Neural progenitor cell (in vitro differentiated cells): ENCODE measurements at regions not wholly inside any gene's neighbourhood (a gene's known extent, or its start where the extent isn't known, plus 50 kb on each side); places are given as distances from the start of the nearest gene placed in this dataset.
A peak's percentile ranks its signal among the peaks of the same experiment; 100 is the strongest.

Experiments used
- DNase-seq: peaks from one replicate; pipeline ENCODE4 v3.0.0-alpha.2; 2016; ENCODE audit warnings: low spot score
- H2AFZ ChIP-seq: fragments of 200-600 bp; sonication (generic); replicated peaks from 2 replicates; pipeline ENCODE4 v1.6.1; 2016; ENCODE audit warnings: antibody characterized with exemption
- H3F3A ChIP-seq: fragments of 200-600 bp; sonication (generic); 2 replicates; pipeline ENCODE4 v1.6.1; 2016; ENCODE audit warnings: antibody characterized with exemption, low read depth
- H3K27ac ChIP-seq: fragments of 200-600 bp; sonication (generic); 2 replicates; pipeline ENCODE4 v1.5.1; 2016; ENCODE audit warnings: mild to moderate bottlenecking
- H3K27me3 ChIP-seq: fragments of 200-600 bp; sonication (generic); 2 replicates; pipeline ENCODE4 v1.6.1; 2016; ENCODE audit warnings: mild to moderate bottlenecking, moderate library complexity
- H3K36me3 ChIP-seq: fragments of 200-600 bp; sonication (generic); 2 replicates; pipeline ENCODE4 v1.5.1; 2016
- H3K4me1 ChIP-seq: fragments of 200-600 bp; sonication (generic); 2 replicates; pipeline ENCODE4 v1.6.1; 2016; ENCODE audit warnings: mixed run types
- H3K4me2 ChIP-seq: fragments of 200-600 bp; sonication (generic); 2 replicates; pipeline ENCODE4 v1.6.1; 2016
- H3K4me3 ChIP-seq: fragments of 200-600 bp; sonication (generic); 2 replicates; pipeline ENCODE4 v1.5.1; 2016
- H3K79me2 ChIP-seq: fragments of 200-600 bp; sonication (generic); 2 replicates; pipeline ENCODE4 v1.6.1; 2016; ENCODE audit warnings: low read depth
- H3K9ac ChIP-seq: fragments of 200-600 bp; sonication (generic); 2 replicates; pipeline ENCODE4 v1.6.1; 2016
- H3K9me3 ChIP-seq: fragments of 200-600 bp; sonication (generic); 2 replicates; pipeline ENCODE4 v1.5.1; 2016; ENCODE audit warnings: low read depth
- H4K20me1 ChIP-seq: fragments of 200-600 bp; sonication (generic); 2 replicates; pipeline ENCODE4 v1.6.1; 2016; ENCODE audit warnings: low read depth
- H3K27ac Mint-ChIP-seq: 3 replicates; pipeline ENCODE4 v1.8.0; 2021; ENCODE audit warnings: mixed read lengths
- H3K27me3 Mint-ChIP-seq: 2 replicates; pipeline ENCODE4 v1.8.0; 2022; ENCODE audit warnings: low read depth, mild to moderate bottlenecking, inconsistent platforms, moderate library complexity, mixed read lengths; ENCODE audit not compliant: insufficient read depth
- H3K36me3 Mint-ChIP-seq: 3 replicates; pipeline ENCODE4 v1.8.0; 2021; ENCODE audit warnings: mixed read lengths
- H3K4me1 Mint-ChIP-seq: 3 replicates; pipeline ENCODE4 v1.8.0; 2021; ENCODE audit warnings: mixed read lengths
- H3K4me3 Mint-ChIP-seq: 3 replicates; pipeline ENCODE4 v1.8.0; 2021; ENCODE audit warnings: mild to moderate bottlenecking, moderate library complexity, mixed read lengths
- H3K9me3 Mint-ChIP-seq: 3 replicates; pipeline ENCODE4 v1.8.0; 2020; ENCODE audit warnings: mixed read lengths
- EZH2 ChIP-seq: fragments of 200-600 bp; sonication (generic); IDR thresholded peaks from 2 replicates; pipeline ENCODE4 v1.6.1; 2017; ENCODE audit warnings: antibody characterized with exemption, mild to moderate bottlenecking, moderate library complexity
- EZH2phosphoT487 ChIP-seq: fragments of 200-600 bp; sonication (generic); IDR thresholded peaks from 2 replicates; pipeline ENCODE4 v1.6.1; 2017; ENCODE audit warnings: antibody characterized with exemption
- TF ChIP-seq, protein P1 (sequence below): fragments of 200-600 bp; sonication (generic); IDR thresholded peaks from 2 replicates; pipeline ENCODE4 v1.5.1; 2017; ENCODE audit warnings: antibody characterized with exemption, mild to moderate bottlenecking

DNA sequence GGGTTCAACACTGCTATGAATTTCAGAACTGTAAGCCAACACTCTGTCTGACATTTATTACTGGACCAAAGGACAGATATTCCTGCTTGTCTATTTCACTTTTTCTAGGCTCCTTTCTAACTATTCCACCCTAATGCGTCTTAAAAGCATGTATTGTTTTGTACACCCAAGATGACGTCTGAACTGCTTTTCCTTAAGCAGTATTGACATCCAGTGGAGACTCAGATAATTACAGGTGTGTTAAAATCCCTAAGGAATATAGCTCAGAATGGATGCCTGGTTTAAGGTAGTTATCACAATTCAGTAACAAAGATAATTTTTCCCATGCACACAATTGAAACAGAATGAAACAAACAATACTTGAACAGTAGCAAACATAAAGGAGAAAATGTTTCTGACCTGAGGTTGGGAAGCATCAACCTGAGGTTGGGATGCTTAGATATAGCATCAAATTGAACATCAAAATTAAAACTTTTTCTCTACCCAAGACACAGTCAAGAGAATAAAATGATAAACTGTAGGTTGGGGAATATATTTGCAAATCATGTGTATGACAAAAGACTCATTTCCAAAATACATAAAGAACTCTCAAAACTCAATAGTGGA, 93.7 kb upstream of the PTPRR start:
- no peak overlapping the region for H3K4me3 Mint-ChIP-seq

DNA sequence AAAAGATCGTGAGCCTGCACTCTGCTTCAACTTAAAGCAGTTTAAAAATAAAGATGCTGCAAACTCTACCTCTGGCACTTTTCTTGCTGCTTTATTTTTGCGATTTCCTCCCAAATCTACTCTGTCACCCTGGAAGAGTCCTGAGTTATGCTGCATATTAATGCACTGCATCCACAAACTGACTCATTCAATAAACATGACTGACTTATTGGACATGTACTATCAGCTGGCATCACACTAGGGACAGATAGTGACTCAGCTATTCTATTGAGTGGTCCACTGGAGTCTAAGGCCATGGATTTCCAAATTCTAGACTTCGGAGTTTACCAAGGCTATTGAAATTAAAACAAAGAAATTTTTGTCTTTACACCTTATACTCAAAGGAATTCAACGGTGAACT, 90.7 kb upstream of the PTPRR start:
- Mint-ChIP-seq H3K27ac (no peak overlapping the region), H3K36me3 (no peaks in the 10 kb centered on the region), H3K4me3 (no peak overlapping the region), H3K9me3 (no peaks in the 10 kb centered on the region), H3K27me3 (no peaks in the 10 kb centered on the region), H3K4me1 (peaks cover 22% of the 10 kb centered on the region)
- no peaks in the 10 kb centered on the region for H3F3A ChIP-seq
- H3K27me3 ChIP-seq: no peaks in the 10 kb centered on the region
- H3K4me3 ChIP-seq: no peak overlapping the region
- no peaks in the 10 kb centered on the region for H3K9me3 ChIP-seq
- TF ChIP-seq, protein P1, sequence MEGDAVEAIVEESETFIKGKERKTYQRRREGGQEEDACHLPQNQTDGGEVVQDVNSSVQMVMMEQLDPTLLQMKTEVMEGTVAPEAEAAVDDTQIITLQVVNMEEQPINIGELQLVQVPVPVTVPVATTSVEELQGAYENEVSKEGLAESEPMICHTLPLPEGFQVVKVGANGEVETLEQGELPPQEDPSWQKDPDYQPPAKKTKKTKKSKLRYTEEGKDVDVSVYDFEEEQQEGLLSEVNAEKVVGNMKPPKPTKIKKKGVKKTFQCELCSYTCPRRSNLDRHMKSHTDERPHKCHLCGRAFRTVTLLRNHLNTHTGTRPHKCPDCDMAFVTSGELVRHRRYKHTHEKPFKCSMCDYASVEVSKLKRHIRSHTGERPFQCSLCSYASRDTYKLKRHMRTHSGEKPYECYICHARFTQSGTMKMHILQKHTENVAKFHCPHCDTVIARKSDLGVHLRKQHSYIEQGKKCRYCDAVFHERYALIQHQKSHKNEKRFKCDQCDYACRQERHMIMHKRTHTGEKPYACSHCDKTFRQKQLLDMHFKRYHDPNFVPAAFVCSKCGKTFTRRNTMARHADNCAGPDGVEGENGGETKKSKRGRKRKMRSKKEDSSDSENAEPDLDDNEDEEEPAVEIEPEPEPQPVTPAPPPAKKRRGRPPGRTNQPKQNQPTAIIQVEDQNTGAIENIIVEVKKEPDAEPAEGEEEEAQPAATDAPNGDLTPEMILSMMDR: no peak
- no peak for TF ChIP-seq EZH2phosphoT487
- DNase-seq: no peak
- no peak overlapping the region for H2AFZ ChIP-seq
- no peaks in the 10 kb centered on the region for H3K36me3 ChIP-seq
- no peak overlapping the region for H3K4me2 ChIP-seq
- H4K20me1 ChIP-seq: no peaks in the 10 kb centered on the region
- peaks cover 9% of the 10 kb centered on the region for H3K4me1 ChIP-seq
- no peaks in the 10 kb centered on the region for H3K79me2 ChIP-seq
- H3K27ac ChIP-seq: no peak overlapping the region
- no peak overlapping the region for H3K9ac ChIP-seq

More for the DNA sequence above, 93.7 kb upstream of the PTPRR start:
- Mint-ChIP-seq H3K36me3 (no peaks in the 10 kb centered on the region), H3K4me1 (peaks cover 4% of the 10 kb centered on the region), H3K9me3 (no peaks in the 10 kb centered on the region), H3K27ac (no peak overlapping the region), H3K27me3 (no peaks in the 10 kb centered on the region)
- Histone ChIP-seq H3K4me2 (no peak overlapping the region), H3K27me3 (no peaks in the 10 kb centered on the region), H3F3A (no peaks in the 10 kb centered on the region), H3K4me1 (no peaks in the 10 kb centered on the region), H3K79me2 (no peaks in the 10 kb centered on the region), H2AFZ (peak overlapping the region; percentile 74), H3K4me3 (no peak overlapping the region), H3K27ac (no peak overlapping the region), H3K9me3 (no peaks in the 10 kb centered on the region), H3K36me3 (no peaks in the 10 kb centered on the region), H3K9ac (no peak overlapping the region), H4K20me1 (no peaks in the 10 kb centered on the region)
- DNase-seq: peak; percentile 59
- TF ChIP-seq EZH2 (no peak), EZH2phosphoT487 (no peak)
- TF ChIP-seq, protein P1: peak; percentile 67

DNA sequence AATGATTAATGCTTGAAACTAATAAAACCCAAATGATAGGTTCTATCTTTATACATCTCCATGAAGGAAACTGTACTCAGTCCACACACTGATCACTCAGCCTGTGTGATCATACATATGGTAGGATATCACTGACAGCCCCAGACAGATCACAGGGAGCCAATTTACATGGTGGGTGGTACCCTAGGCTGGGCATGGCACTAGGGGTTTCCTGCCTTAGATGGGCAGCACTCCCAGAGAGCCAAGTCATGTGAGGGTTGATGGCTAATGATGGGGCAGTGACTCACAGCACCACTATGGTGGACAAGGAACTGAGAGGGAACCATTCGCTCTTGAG, 89.6 kb upstream of the PTPRR start:
- H3K27ac Mint-ChIP-seq: no peak overlapping the region
- no peak overlapping the region for H3K9ac ChIP-seq
- H3K79me2 ChIP-seq: no peaks in the 10 kb centered on the region
- no peak overlapping the region for H3K4me3 ChIP-seq
- H3K36me3 ChIP-seq: no peaks in the 10 kb centered on the region
- no peaks in the 10 kb centered on the region for H3K36me3 Mint-ChIP-seq
- peaks cover 9% of the 10 kb centered on the region for H3K4me1 ChIP-seq
- no peak overlapping the region for H3K4me2 ChIP-seq
- H3K9me3 ChIP-seq: no peaks in the 10 kb centered on the region
- H3K4me1 Mint-ChIP-seq: peaks cover 22% of the 10 kb centered on the region
- DNase-seq: no peak
- H3K4me3 Mint-ChIP-seq: no peak overlapping the region
- H3F3A ChIP-seq: no peaks in the 10 kb centered on the region
- H2AFZ ChIP-seq: no peak overlapping the region
- H3K27me3 Mint-ChIP-seq: no peaks in the 10 kb centered on the region
- H4K20me1 ChIP-seq: no peaks in the 10 kb centered on the region
- H3K27ac ChIP-seq: no peak overlapping the region
- no peak for TF ChIP-seq EZH2phosphoT487
- TF ChIP-seq EZH2: no peak
- H3K27me3 ChIP-seq: no peaks in the 10 kb centered on the region
- H3K9me3 Mint-ChIP-seq: no peaks in the 10 kb centered on the region

DNA sequence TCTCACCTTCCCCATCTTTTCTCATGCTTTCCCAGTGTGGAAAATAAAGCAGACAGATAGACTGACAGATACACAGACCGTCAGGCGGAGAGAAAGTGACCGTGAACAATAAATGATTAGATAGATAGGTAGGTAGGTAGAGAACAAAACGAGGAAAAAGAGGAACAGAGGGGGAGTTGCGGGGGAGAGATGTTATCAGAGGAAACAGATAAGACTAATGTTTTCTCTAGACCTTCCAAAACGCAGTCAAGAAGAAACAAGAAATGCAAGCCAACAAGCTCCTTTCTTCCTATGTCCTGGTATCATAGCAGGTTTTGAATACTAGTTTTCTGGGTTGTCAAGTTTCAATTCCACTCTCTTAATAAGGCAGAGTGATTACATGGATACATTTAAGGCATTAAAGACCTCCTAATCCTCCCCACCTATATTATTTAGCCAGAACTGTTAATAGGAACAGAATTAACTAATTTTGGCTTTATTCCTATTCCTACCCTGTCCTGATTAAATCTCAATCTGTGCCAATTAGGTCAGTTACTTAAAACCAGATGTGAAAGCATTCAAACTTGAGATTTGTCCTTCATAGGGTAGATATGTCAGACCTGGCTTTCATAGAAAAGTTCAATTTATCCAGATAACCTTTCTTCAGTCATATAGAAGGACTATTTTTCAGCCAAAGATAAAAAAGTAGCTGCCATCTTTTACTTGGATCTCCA, 89.0 kb upstream of the PTPRR start:
- TF ChIP-seq EZH2phosphoT487: no peak
- TF ChIP-seq EZH2: no peak
- TF ChIP-seq, protein P1: no peak

More for the DNA sequence above, 89.0 kb upstream of the PTPRR start:
- no peak overlapping the region for H3K27ac ChIP-seq
- H3F3A ChIP-seq: no peaks in the 10 kb centered on the region
- H3K79me2 ChIP-seq: no peaks in the 10 kb centered on the region
- Mint-ChIP-seq H3K4me1 (peaks cover 22% of the 10 kb centered on the region), H3K9me3 (no peaks in the 10 kb centered on the region), H3K27me3 (no peaks in the 10 kb centered on the region), H3K27ac (no peak overlapping the region), H3K36me3 (no peaks in the 10 kb centered on the region), H3K4me3 (no peak overlapping the region)
- no peaks in the 10 kb centered on the region for H4K20me1 ChIP-seq
- H3K4me1 ChIP-seq: peaks cover 9% of the 10 kb centered on the region
- no peaks in the 10 kb centered on the region for H3K27me3 ChIP-seq
- no peaks in the 10 kb centered on the region for H3K9me3 ChIP-seq
- no peaks in the 10 kb centered on the region for H3K36me3 ChIP-seq
- H3K4me3 ChIP-seq: no peak overlapping the region
- H3K4me2 ChIP-seq: no peak overlapping the region
- H3K9ac ChIP-seq: no peak overlapping the region
- DNase-seq: no peak
- H2AFZ ChIP-seq: no peak overlapping the region
